ENCODE measurements at regions not wholly inside any gene's neighbourhood (a gene's known extent, or its start where the extent isn't known, plus 50 kb on each side); places are given as distances from the start of the nearest gene placed in this dataset.

DNA sequence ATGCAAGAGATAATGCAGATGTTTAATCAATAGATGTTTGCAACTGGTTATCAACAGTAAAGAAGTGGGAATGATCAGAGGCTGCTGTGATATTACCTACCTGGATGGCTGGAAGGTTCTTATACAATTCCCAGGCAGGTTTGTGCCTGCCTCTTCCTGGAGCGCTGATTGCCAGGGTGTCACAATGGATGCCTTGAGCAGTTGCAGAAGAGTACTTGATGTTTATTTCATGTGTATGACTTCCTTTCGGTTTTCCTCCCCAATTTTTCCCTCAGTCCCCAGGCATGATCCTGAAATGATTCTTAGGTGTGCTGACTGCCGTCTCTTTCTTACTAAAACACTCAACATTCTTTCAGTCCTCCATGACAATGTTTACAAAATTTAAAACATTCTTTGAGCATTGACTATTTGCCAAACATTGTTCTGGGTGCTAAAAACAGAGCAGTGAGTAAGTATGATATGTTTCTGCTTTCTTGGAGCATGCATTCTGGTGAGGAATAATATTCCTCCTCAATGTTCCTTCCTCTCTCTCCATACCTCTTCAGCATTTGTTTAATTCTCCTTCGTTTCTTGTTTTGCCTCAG lies 416.6 kb upstream of the TRIB2 start:
- Mint-ChIP-seq H3K9me3 (ENCODE audit: low read depth) (peaks cover 3% of the 10 kb centered on the region), H3K4me1 (ENCODE audit: low read depth) (peaks cover 24% of the 10 kb centered on the region), H3K27me3 (peaks cover 10% of the 10 kb centered on the region), H3K36me3 (ENCODE audit: insufficient read depth) (no peaks in the 10 kb centered on the region), H3K4me3 (ENCODE audit: low read depth) (no peak overlapping the region), H3K27ac (no peak overlapping the region)
- no peak for DNase-seq (ENCODE audit: low spot score, unreplicated experiment)
- TF ChIP-seq, protein P1, sequence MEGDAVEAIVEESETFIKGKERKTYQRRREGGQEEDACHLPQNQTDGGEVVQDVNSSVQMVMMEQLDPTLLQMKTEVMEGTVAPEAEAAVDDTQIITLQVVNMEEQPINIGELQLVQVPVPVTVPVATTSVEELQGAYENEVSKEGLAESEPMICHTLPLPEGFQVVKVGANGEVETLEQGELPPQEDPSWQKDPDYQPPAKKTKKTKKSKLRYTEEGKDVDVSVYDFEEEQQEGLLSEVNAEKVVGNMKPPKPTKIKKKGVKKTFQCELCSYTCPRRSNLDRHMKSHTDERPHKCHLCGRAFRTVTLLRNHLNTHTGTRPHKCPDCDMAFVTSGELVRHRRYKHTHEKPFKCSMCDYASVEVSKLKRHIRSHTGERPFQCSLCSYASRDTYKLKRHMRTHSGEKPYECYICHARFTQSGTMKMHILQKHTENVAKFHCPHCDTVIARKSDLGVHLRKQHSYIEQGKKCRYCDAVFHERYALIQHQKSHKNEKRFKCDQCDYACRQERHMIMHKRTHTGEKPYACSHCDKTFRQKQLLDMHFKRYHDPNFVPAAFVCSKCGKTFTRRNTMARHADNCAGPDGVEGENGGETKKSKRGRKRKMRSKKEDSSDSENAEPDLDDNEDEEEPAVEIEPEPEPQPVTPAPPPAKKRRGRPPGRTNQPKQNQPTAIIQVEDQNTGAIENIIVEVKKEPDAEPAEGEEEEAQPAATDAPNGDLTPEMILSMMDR (IDR thresholded peaks at IDR 0.05; ENCODE audit: unreplicated experiment), result no peak

DNA sequence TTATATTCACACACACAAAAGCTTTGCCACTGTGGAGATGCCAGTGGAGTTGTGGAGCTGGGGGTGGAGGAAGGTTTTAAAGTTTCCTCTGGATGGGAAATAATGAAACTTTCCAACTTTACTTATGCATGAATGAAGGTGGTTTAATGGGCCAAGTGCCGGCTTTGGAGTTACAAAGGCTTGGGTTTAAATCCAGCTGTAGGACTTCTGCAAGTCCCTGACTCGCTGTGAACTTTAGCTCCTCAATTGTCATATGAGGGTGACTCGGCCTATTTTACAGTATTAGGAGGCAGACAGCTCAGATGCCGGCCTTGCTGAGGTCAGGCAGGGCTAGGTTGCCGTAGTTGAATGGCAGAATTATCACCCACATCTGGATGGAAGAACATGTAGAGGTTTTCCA lies 415.8 kb upstream of the TRIB2 start:
- H3K27me3 Mint-ChIP-seq, result peaks cover 10% of the 10 kb centered on the region
- peaks cover 4% of the 10 kb centered on the region for H3K9me3 Mint-ChIP-seq (ENCODE audit: low read depth)
- TF ChIP-seq, protein P1 (IDR thresholded peaks at IDR 0.05; ENCODE audit: unreplicated experiment), result no peak
- no peaks in the 10 kb centered on the region for H3K36me3 Mint-ChIP-seq (ENCODE audit: insufficient read depth)
- peaks cover 26% of the 10 kb centered on the region for H3K4me1 Mint-ChIP-seq (ENCODE audit: low read depth)
- DNase-seq (ENCODE audit: low spot score, unreplicated experiment), result no peak
- H3K4me3 Mint-ChIP-seq (ENCODE audit: low read depth), result no peak overlapping the region
- no peak overlapping the region for H3K27ac Mint-ChIP-seq

DNA sequence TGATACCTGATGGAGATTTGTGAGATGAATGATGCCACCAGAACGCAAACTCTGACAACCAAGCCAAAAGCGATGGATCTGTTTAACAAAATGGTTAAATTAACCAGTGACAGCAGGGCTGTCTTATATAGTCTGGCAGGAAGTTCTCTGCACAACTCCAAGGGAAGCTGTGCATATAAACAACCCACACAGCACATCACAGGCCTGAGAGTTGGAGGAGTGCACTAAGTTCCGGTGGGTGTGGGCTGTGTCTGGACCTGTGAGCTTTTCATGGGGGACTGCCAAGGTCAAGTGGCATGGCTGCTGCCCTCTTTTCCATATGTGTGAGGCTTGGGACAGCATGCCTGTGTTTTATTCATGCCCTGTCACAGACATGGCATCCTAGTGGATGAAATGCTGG lies 414.6 kb upstream of the TRIB2 start:
- H3K27ac Mint-ChIP-seq, result no peak overlapping the region
- TF ChIP-seq, protein P1 (IDR thresholded peaks at IDR 0.05; ENCODE audit: unreplicated experiment), result no peak
- peaks cover 25% of the 10 kb centered on the region for H3K4me1 Mint-ChIP-seq (ENCODE audit: low read depth)
- peaks cover 6% of the 10 kb centered on the region for H3K27me3 Mint-ChIP-seq
- H3K9me3 Mint-ChIP-seq (ENCODE audit: low read depth), result peaks cover 6% of the 10 kb centered on the region
- no peak overlapping the region for H3K4me3 Mint-ChIP-seq (ENCODE audit: low read depth)
- no peaks in the 10 kb centered on the region for H3K36me3 Mint-ChIP-seq (ENCODE audit: insufficient read depth)
- no peak for DNase-seq (ENCODE audit: low spot score, unreplicated experiment)

DNA sequence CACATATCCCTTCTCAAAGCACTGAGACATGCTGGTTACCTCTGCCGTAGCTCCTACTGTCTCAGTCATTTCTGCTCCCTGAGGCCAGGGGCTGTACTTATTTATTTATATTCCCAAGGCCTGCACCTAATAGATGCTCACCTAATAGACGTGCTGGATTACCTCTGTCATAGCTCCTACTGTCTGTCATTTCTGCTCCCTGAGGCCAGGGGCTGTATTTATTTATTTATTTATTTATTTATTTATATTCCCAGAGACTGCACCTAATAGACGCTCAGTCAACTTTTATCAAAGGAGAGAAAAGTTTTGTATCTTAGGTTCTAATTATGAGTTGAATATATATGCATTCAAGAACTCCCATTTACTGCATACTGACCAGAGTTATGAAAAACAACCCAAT lies 414.0 kb upstream of the TRIB2 start:
- peaks cover 25% of the 10 kb centered on the region for H3K4me1 Mint-ChIP-seq (ENCODE audit: low read depth)
- no peak for DNase-seq (ENCODE audit: low spot score, unreplicated experiment)
- peaks cover 6% of the 10 kb centered on the region for H3K9me3 Mint-ChIP-seq (ENCODE audit: low read depth)
- TF ChIP-seq, protein P1 (IDR thresholded peaks at IDR 0.05; ENCODE audit: unreplicated experiment), result no peak
- H3K27me3 Mint-ChIP-seq, result peaks cover 6% of the 10 kb centered on the region
- H3K36me3 Mint-ChIP-seq (ENCODE audit: insufficient read depth), result no peaks in the 10 kb centered on the region
- no peak overlapping the region for H3K4me3 Mint-ChIP-seq (ENCODE audit: low read depth)
- H3K27ac Mint-ChIP-seq, result no peak overlapping the region

DNA sequence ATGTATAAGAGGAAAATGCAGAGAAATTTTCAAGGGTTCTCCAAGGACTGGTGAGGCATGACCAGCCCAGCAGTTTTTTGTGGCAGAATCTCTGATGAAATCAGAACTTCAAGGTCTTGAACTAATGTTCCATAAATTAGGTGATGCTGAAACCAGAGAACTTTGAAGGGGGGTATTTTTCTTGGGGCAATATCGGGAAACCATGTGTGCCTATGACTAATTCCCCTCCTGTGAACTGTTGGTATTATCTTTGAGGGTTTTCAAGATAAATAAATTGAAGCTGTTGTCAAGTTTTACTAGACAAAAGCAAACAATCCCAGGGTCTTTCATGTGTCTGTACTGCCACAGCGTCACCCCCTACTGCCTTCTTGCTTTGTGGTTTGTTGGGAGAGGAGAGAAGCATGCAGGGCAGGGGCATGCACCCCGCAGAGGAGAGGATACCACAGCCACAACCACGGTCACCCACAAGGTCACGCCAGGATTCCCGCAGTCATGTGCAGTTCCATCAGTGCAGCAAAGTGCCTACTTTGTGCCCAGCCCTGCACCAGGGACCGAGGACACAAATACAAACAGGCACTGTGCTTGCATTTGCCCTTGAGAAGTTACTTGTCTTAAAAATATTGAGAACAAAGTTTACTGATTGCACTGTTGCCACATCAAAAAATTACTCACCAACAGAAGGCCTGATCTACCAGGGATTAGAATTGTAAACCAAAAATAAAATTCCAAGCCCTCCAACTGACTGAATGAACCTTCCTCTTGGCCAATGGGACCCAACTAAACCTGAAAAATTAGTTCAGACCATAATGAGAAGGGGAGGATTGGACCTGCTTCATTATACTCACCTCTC lies 413.3 kb upstream of the TRIB2 start:
- Mint-ChIP-seq H3K27ac (peak overlapping the region; percentile 9), H3K4me3 (ENCODE audit: low read depth) (no peak overlapping the region), H3K4me1 (ENCODE audit: low read depth) (peaks cover 25% of the 10 kb centered on the region), H3K27me3 (peaks cover 6% of the 10 kb centered on the region), H3K9me3 (ENCODE audit: low read depth) (peaks cover 6% of the 10 kb centered on the region), H3K36me3 (ENCODE audit: insufficient read depth) (no peaks in the 10 kb centered on the region)
- TF ChIP-seq, protein P1 (IDR thresholded peaks at IDR 0.05; ENCODE audit: unreplicated experiment), result no peak
- no peak for DNase-seq (ENCODE audit: low spot score, unreplicated experiment)

Data from progenitor cell of endocrine pancreas (in vitro differentiated cells).